ENCODE measurements at regions not wholly inside any gene's neighbourhood (a gene's known extent, or its start where the extent isn't known, plus 50 kb on each side); places are given as distances from the start of the nearest gene placed in this dataset.

GRCh38 chr5:97750576-97750975 is 567.5 kb upstream of the RIOK2 start:
- no peak overlapping the region for H3K4me3 ChIP-seq (ENCODE audit: extremely low read depth in 1 of 4, insufficient read depth in 2 of 4, low read depth in 3 of 4, low read length in 4 of 4)
- no peak overlapping the region for H2BK5ac ChIP-seq (ENCODE audit: low read depth, low read length)
- CTCF ChIA-PET (ENCODE audit: partially characterized antibody), result no interaction called here
- no peak overlapping the region for H2BK12ac ChIP-seq (ENCODE audit: low read depth, low read length)
- no peaks in the 10 kb centered on the region for H3K79me2 ChIP-seq (ENCODE audit: control insufficient read depth in 1 of 2, insufficient read depth in 2 of 2, low read length in 2 of 2)
- H3K56ac ChIP-seq (replicated peaks; ENCODE audit: insufficient read length, low read depth, low read length), result no peak overlapping the region
- H3K18ac ChIP-seq (ENCODE audit: extremely low read depth, low read length), result no peak overlapping the region
- H3K9me3 ChIP-seq (ENCODE audit: insufficient read depth in 2 of 2, low read depth in 1 of 2, low read length in 1 of 2), result no peaks in the 10 kb centered on the region
- no peak overlapping the region for H3K23ac ChIP-seq (ENCODE audit: insufficient read length)
- H2BK20ac ChIP-seq (ENCODE audit: low read length), result no peak overlapping the region
- no peaks in the 10 kb centered on the region for H3K79me1 ChIP-seq (ENCODE audit: low read depth, low read length)
- FAIRE-seq (no peak), DNase-seq (ENCODE audit: low read depth in 1 of 2, low spot score in 2 of 2) (no peak)
- no peaks in the 10 kb centered on the region for H3K36me3 ChIP-seq (ENCODE audit: control insufficient read depth in 2 of 4, insufficient read depth in 4 of 4, low read length in 3 of 4)
- H4K91ac ChIP-seq (replicated peaks; ENCODE audit: insufficient read length, low read length), result no peak overlapping the region
- no peak overlapping the region for H2BK15ac ChIP-seq (ENCODE audit: low read length)
- H2AK5ac ChIP-seq (ENCODE audit: low read depth, low read length), result no peak overlapping the region
- no peak overlapping the region for H2BK120ac ChIP-seq (replicated peaks; ENCODE audit: low read depth, low read length)
- no peaks in the 10 kb centered on the region for H4K20me1 ChIP-seq (replicated peaks in 1 of 2; ENCODE audit: control insufficient read depth in 1 of 2, insufficient read depth in 2 of 2, low read length in 2 of 2)
- H2AFZ ChIP-seq (ENCODE audit: low read length), result no peak overlapping the region
- no peak overlapping the region for H3K14ac ChIP-seq (ENCODE audit: insufficient read length)
- TF ChIP-seq TEAD4 (IDR thresholded peaks at IDR 0.05; ENCODE audit: low read depth, low read length) (no peak), E2F6 (IDR thresholded peaks at IDR 0.05) (no peak), SIN3A (conservative IDR thresholded peaks at IDR 0.05 in 1 of 2, IDR thresholded peaks at IDR 0.05 in 1 of 2; ENCODE audit: low read depth in 1 of 2, low read length in 2 of 2) (no peak), RBBP5 (IDR thresholded peaks at IDR 0.05; ENCODE audit: borderline replicate concordance, low read depth, low read length) (no peak), RFX5 (IDR thresholded peaks at IDR 0.05; ENCODE audit: borderline replicate concordance, low read depth, low read length) (no peak), EP300 (IDR thresholded peaks at IDR 0.05; ENCODE audit: borderline replicate concordance in 1 of 2, low read depth in 2 of 2, low read length in 2 of 2) (no peak)
- H3K27ac ChIP-seq (ENCODE audit: low read depth, low read length), result no peak overlapping the region
- no peak overlapping the region for H4K5ac ChIP-seq (ENCODE audit: insufficient read length, low read depth, low read length)
- H3K4me1 ChIP-seq (replicated peaks in 1 of 4; ENCODE audit: control insufficient read depth in 3 of 4, insufficient read depth in 4 of 4, low read length in 3 of 4), result no peaks in the 10 kb centered on the region
- H3K4me2 ChIP-seq (ENCODE audit: insufficient read depth in 1 of 2, low read depth in 2 of 2, low read length in 2 of 2), result no peak overlapping the region
- H3K9ac ChIP-seq (replicated peaks in 1 of 4; ENCODE audit: extremely low read depth in 1 of 4, low read depth in 3 of 4, low read length in 3 of 4), result no peak overlapping the region
- H3K4ac ChIP-seq (replicated peaks; ENCODE audit: insufficient read length, low read depth, low read length), result no peak overlapping the region
- H3K23me2 ChIP-seq (ENCODE audit: low read depth, low read length), result no peaks in the 10 kb centered on the region
- H3K27me3 ChIP-seq (replicated peaks in 1 of 4; ENCODE audit: control insufficient read depth in 3 of 4, extremely low read depth in 1 of 4, insufficient read depth in 3 of 4, low read length in 3 of 4), result peaks cover 0 to 1% (median 0%) of the 10 kb centered on the region in 4 experiments; a peak in 1 of 7 replicates
- H4K8ac ChIP-seq (ENCODE audit: extremely low read depth, insufficient read depth, low read length), result no peak overlapping the region
- 98% methylated on average over 2 of the region's 2 CpGs; no CpG with 5 or more reads in 1 of the 2 experiments for WGBS, 2 experiments (ENCODE audit: extremely low coverage in 1 of 2, insufficient coverage in 1 of 2, insufficient read length in 1 of 2, insufficient replicate concordance in 2 of 2, low coverage in 1 of 2, low lambda C conversion rate in 2 of 2, missing lambda C conversion rate in 1 of 2)
- POLR2A ChIA-PET (ENCODE audit: partially characterized antibody), result no interaction called here

Data from H1 (cell line).